HG03521 (cell line): ENCODE measurements at regions not wholly inside any gene's neighbourhood (a gene's known extent, or its start where the extent isn't known, plus 50 kb on each side); places are given as distances from the start of the nearest gene placed in this dataset.

Experiments
- ATAC-seq: cut with Tn5 transposase; IDR thresholded peaks from one replicate; pipeline ENCODE4 v1.9.1; 2021; ENCODE audit warnings: mild to moderate bottlenecking, moderate library complexity; ENCODE audit not compliant: unreplicated experiment

GRCh38 chr10:111200505-111201186, 123.8 kb downstream of the ADRA2A start:
- ATAC-seq: no peak

GRCh38 chr10:111203615-111204014, 126.8 kb downstream of the ADRA2A start:
- ATAC-seq: no peak

GRCh38 chr10:111204838-111205237, 128.0 kb downstream of the ADRA2A start:
- ATAC-seq: no peak

DNA sequence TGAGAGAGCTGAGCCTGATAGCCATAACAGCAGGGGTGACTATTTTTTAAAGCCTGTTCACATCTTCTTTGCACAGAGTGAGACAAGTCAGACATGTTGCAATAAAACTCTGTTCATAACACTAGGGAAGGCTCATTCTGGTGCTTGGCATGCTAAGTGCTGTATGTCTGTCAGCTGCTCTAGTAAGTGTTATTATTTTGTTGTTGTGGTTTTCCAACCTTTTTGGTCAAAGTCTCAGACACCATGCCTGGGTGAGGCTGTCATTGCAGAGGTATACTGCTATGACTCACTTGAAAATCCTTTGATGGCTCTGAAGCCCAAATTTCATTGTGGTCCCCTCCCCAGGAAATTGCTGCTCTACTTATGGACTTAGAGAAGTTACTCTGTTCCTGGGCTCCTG, 129.7 kb downstream of the ADRA2A start:
- no peak for ATAC-seq

- ATAC-seq: no peak
These were observed 130.7 kb downstream of the ADRA2A start for GRCh38 chr10:111207500-111207899.

DNA sequence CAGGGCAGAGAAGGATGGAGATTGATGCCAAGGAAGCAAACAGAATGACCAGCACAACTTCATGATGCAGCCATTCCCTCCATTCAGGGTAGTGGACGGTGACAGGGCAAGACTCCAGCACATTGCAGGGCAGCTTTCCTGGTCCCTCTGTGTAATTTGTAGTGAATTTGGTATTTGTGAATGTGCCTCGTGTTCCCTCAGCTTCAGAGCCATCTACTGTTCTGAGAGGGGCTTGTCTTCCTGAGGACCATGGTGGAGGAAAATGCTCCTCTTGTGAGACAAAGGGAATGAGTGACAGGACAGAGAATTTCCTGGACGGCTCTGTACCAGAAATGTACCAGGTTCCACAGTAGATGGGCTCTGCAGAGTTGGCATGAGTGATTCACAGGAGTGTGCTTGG, 132.1 kb downstream of the ADRA2A start:
- ATAC-seq: no peak

GRCh38 chr10:111209692-111210091, 132.9 kb downstream of the ADRA2A start:
- ATAC-seq: no peak

GRCh38 chr10:111211241-111211640, 134.4 kb downstream of the ADRA2A start:
- no peak for ATAC-seq

GRCh38 chr10:111211706-111212105, 134.9 kb downstream of the ADRA2A start:
- no peak for ATAC-seq

GRCh38 chr10:111221682-111222480, 145.1 kb downstream of the ADRA2A start:
- ATAC-seq: no peak

DNA sequence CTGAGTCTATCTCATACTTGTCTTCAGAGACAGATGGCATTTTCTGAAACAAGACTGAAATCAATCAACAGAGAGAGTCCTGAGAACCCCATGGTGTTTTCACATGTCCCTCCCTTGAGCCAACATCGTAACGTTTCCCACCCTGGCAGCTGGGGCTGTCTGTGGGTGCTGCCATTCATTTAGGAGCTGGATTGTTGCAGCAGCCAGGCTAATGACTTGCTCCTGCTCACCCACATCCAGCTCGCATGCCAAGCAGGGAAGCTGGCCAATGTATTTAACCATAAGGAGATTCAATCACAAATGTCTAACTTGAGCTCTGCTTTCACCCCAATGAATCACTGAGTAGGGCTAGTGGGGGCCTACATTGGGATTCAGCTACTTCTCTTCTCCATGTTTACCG, 146.1 kb downstream of the ADRA2A start:
- no peak for ATAC-seq

DNA sequence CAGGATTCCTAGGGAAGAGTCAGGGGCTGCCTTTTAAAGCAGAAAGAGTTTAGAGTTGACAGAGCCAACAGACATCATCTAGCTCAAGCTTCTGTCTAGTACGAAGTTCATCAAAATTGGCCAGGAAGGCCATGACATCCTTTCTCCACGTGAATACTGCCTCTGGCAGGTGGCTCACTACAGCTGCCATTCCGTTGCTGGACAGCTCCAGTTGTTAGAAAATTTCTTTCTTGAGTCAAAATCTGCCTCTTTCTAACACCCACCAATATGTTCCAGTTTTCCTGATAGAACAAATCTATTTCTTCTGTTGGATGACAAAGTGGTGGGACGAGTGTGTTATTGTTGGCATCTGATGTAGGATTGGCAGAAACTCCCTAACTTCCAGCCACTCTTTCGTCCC, 154.9 kb downstream of the ADRA2A start:
- no peak for ATAC-seq

- no peak for ATAC-seq
These were observed 156.6 kb downstream of the ADRA2A start for GRCh38 chr10:111233439-111233838.

DNA sequence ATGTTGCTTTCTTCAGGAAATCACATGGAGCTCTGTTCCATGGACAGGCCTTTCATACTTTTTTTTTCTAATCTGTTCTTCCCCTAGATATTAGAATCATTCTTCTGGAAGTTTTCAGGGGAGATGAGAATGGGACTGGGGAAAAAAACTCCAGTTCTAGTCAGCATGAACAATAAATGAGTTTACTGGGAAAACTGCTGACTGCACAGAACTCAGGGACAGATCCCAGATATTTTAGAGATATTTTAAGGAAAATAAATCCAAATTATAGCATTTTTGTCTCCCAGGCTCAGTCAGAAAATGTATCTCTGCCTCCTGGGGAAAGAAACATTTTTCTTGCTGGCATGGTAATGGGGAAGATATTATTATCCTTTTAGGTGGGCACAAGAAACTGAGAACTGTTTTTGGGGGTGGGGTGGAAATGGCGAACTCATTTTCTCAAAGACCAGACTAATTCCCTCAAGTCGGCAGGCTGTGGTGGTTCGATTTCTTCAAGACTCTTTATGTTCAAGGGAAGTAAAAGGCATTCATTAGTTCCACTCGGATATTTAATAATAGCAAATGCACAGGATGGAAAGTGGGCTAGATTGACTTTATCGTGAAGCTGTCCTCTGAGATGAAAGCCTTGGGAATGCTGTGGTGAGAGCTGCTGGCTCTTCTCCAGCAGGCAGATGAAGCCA, 157.5 kb downstream of the ADRA2A start:
- ATAC-seq: no peak

- ATAC-seq: no peak
These were observed 158.1 kb downstream of the ADRA2A start for GRCh38 chr10:111234914-111235302.

DNA sequence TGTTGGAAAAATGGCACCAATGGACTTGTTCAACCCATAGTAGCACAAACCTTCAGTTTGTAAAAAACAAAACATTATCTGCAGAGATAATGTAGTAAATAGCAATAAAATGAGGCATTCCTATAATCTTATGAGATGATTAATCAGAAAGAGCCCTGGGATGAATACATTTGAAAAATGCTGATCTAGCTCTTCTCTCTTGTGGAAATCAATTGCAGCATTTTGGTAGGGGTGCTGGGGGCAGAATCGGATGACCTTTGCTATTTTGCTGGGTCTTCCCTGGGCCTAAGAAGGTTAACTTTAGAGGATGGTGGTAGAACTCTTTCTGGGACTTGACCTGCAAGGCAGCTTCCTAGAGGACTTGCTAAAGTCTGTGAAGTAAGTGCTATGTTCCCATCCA, 163.5 kb downstream of the ADRA2A start:
- ATAC-seq: no peak

- ATAC-seq: no peak
These were observed 166.3 kb downstream of the ADRA2A start for GRCh38 chr10:111243126-111243525.

DNA sequence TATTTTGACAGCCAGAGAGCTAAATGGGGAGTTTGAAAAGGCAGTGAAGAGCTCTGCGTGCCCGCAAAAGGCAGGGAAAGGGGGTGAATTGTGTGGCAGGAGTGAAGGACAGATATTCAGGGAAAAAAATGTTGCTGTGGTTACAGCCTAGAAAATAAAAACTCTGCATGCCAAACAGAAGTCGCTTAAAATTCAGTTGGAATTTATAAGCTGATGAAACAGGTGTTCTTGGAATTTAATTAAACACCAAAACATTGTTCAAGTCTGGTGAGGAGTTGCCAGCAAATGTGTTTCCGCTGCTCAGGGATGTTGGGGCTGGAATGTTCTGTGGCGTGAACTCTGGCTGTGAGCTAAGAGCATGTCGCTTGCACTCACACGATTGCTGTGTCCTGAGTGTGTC, 169.3 kb downstream of the ADRA2A start:
- ATAC-seq: no peak

DNA sequence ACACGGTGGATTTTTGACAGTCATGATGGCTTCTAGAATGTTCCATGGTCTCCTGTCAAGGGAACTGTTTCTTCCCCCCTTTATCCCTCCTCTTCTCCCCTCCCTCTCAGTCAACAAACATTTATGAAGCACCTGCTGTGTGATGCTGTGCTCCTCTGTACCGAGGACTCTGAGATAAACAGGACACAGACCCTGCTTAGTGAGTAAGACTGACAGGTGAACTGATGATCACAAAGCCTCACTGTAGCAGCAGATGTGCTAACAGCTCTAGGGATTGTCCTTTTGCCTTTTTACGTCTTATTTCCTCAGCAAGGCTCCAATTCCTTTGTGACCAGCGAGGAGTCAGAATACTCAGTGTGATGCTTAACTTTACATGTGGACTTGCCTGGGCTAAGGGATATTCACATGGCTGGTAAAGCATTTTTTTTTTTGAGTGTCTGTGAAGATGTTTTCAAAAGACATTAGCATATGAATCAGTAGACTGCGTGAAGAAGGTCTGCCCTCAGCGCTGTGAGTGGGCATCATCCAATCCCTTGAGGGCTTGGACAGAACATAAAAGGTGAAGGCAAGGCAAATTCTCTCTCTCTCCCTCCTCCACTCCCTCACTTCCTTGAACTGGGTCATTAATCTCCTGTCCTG, 170.1 kb downstream of the ADRA2A start:
- no peak for ATAC-seq

GRCh38 chr10:111247781-111248389, 171.1 kb downstream of the ADRA2A start:
- ATAC-seq: no peak

DNA sequence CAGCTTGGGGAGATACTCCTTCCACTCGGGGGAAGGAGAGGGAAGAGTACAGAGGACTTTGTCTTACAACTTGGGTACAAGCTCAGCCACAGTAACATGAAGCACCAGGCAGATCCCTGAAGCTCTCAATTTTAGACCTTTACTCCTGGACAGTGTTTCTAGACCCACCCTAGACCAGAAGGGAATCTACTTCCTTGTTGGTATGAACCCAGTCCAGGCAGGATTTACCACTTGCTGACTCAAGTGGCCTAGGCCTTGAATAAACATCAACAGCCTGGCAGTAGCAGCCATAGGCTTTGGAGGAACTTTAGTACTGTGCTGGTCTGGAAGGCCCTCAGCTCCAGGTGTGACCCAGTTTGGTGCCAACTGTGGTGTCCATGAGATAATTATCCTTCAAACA, 173.1 kb downstream of the ADRA2A start:
- no peak for ATAC-seq
